Dermis microvascular lymphatic vessel endothelial cell (primary cell): ENCODE measurements at regions not wholly inside any gene's neighbourhood (a gene's known extent, or its start where the extent isn't known, plus 50 kb on each side); places are given as distances from the start of the nearest gene placed in this dataset.
A peak's percentile ranks its signal among the peaks of the same experiment; 100 is the strongest.
"Not testable (repeated sequence)": the region's sequence is repeated elsewhere in the genome, so short reads cannot be mapped to it uniquely, and the experiment has no call there.

Experiments
- DNase-seq, 2 donors: peaks; one replicate each; pipeline versions ENCODE4 v3.0.0 to v3.0.0-alpha.2; 2010; ENCODE audit warnings: low read depth in 2 of 2

DNA sequence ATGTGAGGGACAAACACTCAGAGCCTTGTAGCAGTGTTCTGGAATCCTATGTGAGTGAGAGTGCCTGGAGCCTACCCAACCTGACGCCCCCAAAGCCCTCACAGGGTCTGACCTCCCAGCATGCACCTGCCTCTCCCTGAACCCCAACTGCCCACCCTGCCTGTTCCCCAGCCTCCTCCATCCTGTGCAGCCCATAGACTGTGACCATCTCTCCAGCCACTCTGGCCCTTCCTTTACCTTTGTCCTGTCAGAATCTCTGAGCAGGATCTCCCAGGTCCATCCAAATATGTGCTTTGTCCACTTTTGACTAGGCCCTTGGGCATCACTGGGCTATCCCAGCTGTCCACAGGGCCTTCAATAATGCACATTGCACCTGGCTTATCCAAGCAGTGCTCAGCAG lies 1159.8 kb upstream of the TPTE start:
- DNase-seq: not testable (repeated sequence)

DNA sequence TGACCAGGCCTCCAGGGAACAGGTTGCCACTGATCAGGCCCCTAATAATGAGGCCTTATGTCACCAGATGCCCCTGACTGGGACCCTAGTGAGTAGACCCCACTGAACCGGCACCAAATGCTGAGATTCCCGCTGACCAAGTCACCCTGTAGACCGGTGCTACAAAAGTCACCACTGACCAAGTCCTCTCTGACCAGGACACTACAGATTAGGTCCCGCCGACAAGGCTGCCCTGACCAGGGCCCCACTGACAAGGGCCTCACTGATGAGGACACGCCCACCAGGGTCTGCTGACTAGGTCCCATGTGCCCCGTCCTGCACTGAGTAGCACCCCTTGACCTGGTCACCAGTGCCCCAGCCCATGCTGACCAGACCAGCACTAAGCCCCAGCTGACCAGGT lies 1159.1 kb upstream of the TPTE start:
- peak in 1 of 2 donors; percentile 0 for DNase-seq

DNA sequence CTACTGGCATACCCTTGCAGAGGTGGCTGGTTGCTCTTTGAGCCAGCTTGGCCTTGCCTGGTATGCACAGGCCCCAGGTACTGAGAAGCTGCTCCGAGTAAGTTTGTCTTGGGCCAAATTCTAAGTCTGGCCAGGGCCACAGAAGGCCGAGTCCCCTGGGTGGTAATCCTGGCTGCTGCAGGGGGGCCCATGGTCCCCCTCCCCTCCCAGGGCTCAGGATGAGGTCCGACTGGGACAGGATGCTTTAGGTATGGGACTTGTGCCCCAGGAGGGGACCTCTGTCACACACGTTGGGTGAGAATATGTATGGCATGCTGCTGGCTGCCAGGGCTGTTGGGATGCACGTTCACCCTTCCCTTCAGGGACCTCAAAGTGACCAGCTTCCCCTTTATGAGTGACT lies 1155.6 kb upstream of the TPTE start:
- DNase-seq: not testable (repeated sequence)

DNA sequence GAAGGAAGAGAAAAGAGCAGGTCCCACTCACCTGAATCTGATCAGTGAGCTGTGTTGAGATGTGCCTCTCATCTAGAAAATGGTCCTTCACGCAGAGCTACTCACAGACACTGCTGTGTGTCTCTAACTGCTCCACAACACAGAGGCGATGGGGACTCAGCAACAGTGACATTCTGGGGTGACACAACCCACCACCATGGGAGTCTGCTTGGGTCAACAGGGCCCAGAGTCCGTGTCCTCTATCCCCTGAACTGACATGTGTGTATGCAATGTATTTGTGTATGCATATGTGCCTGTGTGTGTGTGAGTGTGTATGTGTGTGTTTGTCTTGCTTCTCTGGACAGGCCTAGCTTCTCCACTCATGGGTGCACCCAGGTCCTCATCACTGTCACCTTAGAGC lies 1154.8 kb upstream of the TPTE start:
- not testable (repeated sequence) for DNase-seq
